NCI-H187 (cell line): ENCODE measurements at regions not wholly inside any gene's neighbourhood (a gene's known extent, or its start where the extent isn't known, plus 50 kb on each side); places are given as distances from the start of the nearest gene placed in this dataset.
"Not testable (repeated sequence)": the region's sequence is repeated elsewhere in the genome, so short reads cannot be mapped to it uniquely, and the experiment has no call there.

Source experiments
- DNase-seq, 2 experiments: peaks; one replicate each; lab custom pipeline; 2025; lab: John Stamatoyannopoulos, UW

DNA sequence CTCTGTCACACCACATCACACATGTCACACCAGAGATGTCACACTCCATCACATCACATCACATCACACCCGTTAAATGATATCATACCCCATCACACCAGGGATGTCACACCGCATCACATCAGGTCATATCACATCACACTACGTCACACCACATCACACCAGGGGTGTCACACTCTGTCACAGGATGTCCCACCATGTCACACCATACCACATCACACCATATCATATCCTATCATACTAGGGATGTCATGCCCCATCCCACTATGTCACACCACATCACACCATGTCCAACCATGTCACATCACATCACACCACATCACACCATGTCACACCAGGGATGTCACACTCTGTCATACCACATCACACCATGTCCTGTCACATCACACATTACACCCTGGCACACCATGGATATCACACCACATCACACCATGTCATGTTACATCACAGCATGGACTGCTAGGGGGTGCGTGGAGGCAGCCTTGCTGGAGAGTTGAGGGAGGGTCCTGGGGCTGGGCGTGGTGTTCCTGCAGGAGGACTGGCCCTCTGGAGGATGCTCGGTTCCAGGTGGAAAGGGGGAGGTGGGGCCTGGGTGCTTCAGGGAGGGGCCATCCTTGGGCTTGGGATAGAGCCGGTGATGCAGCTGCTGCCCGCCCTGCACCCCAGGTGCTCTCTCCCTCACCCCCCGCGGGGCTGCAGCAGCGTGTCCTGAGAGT, 134.6 kb downstream of the TMEM121 start:
- DNase-seq = no peak

DNA sequence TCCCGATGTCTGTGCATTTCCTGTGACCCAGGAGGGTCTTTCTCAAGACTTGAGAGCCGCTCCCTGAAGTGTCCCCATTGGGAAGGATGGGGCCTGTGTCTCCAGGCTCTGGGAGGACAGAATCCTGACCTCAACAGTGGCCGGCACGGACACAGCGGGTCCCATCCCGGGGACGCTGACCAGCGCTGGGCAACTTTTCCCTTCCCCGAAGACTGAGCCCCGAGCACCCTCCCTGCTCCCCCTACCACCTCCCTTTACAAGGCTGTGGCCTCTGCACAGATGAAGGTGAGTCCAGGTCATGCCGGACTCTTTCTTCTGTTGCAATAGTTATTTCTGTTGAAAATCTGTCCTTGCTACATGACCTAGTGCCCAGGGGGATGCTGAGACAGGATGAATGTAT, 135.7 kb downstream of the TMEM121 start:
- DNase-seq = not testable (repeated sequence)

DNA sequence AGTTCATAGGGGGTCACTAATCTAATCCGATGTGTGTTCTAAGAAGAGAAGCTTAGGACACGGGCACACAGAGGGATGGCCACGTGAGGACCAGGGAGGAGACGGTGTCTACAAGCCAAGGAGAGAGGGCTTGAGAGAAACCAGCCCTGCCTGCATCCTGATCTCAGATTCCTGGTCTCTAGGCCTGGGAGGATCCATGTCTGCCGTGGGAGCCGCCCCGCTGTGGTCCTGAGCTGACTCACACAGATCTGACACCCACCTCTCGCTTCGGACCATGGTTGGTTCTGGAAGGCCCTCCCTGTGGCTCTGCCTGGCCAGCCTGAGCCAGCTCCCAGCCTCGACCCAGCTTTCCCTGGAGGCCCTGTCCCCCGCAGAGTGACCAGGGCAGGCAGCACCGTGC, 136.2 kb downstream of the TMEM121 start:
- not testable (repeated sequence) for DNase-seq

DNA sequence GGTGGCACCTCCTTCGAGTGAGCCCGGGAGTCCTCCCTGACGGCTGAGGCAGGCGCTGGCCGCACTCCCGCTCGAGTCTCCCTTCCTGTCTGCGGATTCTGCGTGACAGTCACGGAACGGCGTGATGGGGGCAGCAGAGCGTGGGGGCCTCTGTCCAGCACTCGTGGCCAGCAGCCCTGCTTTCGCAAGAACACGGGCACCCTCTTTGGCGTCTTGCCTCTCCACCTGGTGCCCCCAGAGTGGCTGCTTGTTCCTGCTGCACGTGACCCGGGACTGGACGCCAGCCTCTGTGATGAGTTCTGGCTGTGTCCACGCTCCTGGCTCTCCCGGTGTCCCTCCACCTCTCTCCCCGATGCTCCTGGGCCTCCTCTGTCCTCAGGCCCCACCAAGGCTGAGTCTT, 136.9 kb downstream of the TMEM121 start:
- not testable (repeated sequence) for DNase-seq

DNA sequence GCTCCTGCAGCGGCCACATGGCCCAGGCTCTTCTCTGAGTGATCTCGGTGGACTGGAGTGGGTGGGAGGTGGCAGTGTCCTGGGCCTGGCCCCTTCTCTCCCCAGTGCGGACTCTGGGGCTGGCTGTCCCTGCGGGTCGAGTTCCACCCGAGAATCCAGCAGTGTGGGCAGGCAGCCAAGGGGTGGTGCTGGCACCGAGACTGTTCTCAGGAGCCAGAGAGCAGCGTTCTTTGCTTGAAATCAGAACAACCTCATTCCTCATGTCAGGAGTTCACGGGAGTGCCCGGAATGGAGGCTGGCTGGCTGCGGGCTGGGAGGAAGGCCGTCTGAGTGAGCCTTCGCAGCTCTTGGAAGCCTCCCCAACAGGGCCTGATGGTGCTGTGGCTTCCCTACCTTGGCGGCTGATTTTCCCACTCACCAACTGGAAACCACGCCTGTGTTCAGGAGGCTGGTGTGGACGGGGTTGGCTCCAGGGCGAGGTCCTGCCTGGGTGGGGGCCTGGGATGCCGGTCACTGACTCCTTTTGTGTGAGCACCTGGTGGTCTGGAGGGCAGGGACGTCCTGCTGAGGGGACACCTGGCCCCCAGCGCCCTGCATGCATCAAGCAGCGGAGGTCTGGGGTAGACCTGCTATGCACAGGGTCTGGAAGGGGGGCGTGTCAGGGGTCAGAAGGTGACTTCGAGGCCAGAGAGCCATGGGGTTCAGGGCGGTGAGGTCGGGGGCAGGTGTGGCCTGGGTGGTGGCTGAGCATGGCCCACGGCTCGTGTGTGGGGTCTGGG, 137.6 kb downstream of the TMEM121 start:
- DNase-seq = not testable (repeated sequence)

DNA sequence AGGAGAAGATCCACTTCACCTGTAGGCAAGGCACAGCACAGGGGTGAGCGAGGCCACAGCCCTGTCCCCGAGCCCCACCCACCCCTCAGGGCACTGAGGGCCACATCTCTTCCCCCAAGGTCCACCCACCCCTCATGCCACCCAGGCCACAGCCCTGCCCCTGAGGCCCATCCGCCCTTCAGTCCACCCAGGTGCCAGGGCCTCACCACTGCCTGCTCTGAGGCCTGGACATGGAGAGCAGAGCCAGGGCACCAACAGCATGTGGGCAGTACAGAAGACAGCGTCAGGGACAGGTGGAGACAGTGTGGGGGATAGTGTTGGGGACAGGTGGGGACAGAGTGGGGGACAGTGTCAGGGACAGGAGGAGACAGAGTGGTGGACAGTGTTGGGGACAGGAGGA, 138.3 kb downstream of the TMEM121 start:
- DNase-seq = no peak

DNA sequence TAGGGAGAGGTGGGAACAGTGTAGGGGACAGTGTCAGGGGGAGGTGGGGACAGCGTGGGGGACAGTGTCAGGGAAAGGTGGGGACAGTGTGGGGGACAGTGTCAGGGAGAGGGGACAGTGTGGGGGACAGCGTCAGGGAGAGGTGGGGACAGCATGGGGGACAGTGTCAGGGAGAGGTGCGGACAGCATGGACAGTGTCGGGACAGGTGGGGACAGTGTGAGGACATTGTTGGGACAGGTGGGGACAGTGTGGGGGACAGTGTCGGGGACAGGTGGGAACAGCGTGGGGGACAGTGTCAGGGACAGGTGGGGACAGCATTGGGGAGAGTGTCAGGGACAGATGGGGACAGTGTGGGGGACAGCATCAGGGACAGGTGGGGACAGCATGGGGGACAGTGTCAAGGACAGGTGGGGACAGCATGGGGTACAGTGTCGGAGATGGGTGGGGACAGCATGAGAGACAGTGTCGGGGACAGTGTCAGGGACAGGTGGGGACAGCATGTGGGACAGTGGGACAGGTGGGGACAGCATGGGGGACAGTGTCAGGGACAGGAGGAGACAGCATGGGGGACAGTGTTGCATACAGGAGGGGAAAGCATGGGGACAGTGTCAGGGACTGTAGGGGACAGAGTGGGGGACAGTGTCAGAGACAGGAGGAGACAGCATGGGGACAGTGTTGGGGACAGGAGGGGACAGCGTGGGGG, 139.0 kb downstream of the TMEM121 start:
- no peak for DNase-seq

DNA sequence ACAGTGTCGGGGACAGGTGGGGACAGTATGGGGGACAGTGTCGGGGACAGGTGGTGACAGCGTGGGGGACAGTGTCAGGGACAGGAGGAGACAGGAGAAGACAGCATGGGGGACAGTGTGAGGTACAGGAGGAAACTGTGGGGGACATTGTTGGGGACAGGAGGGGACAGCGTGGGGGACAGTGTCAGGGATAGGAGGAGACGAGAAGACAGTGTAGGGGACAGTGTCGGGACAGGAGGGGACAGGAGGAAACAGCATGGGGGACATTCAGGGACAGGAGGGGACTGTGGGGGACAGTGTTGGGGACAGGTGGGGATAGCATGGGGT, 139.5 kb downstream of the TMEM121 start:
- DNase-seq = no peak

DNA sequence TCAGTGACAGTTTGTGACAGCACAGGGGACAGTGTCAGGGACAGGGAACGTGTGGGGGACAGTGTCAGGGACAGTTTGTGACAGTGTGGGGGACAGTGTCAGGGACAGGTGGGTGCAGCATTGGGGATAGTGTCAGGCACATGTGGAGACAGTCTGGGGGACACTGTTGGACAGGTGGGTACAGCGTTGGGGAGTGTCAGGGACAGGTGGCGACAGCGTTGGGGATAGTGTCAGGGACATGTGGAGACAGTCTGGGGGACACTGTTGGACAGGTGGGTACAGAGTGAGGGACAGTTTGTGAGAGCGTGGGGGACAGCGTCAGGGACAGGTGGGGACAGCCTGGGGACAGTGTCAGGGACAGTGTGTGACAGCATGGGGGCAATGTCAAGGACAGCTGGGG, 140.0 kb downstream of the TMEM121 start:
- no peak for DNase-seq

DNA sequence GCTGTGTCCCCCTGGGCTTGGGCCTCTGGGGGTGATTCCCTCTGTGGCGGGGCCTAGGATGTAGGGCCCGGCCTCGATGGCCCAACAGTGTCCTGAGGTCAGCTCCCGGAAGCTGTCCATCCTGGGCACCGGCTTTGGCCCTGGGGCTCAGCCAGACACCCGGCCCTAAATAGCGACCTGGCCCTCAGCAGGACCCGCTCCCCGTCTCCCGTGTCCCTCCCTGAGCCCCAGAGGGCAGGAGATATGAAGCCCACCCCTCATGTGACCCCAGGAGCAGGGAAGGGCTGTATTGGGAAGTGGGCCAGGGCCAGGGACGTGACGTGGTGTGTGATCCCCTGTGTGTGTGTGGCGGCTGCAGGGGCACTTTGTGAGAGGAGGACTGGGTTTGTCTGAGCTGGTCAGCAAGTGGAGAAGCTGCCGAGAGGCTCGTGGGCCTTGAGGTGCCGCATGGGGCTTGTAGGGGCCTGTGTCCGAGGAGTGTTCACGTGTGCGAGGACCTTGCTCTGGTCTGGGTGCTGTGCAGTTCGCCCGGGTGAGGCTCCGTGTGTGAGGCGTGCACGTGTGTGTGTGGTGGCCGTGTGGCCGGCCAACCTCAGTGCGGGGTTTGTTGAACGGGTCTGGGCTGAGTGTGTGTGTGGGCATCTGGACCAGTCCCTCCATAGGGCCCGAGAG, 140.7 kb downstream of the TMEM121 start:
- not testable (repeated sequence) for DNase-seq

DNA sequence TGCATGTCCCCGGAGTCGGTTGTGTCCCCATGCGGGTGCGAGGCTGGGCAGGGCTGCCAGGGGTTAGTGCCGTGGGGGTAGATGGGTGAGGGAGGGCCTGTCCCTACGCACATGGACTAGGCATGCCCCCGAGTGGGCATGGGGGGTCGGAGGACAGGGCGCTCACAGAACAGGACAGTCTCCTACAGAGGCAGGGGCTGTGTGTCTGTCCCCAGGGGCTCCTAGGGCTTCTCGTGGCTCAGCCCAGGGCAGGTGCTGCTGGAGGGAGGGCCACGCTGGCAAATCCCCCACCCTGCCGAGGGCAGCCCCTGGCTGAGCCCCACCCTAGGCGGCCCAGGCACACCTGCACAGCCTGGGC, 141.3 kb downstream of the TMEM121 start:
- DNase-seq = not testable (repeated sequence)

DNA sequence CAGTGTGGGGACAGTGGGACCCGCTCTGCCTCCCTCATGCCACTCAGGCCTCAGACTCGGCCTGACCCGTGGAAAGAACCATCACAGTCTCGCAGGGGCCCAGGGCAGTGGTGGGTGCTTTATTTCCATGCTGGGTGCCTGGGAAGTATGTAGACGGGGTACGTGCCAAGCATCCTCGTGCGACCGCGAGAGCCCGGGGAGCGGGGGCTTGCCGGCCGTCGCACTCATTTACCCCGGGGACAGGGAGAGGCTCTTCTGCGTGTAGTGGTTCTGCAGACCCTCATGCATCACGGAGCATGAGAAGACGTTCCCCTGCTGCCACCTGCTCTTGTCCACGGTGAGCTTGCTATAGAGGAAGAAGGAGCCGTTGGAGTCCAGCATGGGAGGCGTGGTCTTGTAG, 141.6 kb downstream of the TMEM121 start:
- not testable (repeated sequence) for DNase-seq

DNA sequence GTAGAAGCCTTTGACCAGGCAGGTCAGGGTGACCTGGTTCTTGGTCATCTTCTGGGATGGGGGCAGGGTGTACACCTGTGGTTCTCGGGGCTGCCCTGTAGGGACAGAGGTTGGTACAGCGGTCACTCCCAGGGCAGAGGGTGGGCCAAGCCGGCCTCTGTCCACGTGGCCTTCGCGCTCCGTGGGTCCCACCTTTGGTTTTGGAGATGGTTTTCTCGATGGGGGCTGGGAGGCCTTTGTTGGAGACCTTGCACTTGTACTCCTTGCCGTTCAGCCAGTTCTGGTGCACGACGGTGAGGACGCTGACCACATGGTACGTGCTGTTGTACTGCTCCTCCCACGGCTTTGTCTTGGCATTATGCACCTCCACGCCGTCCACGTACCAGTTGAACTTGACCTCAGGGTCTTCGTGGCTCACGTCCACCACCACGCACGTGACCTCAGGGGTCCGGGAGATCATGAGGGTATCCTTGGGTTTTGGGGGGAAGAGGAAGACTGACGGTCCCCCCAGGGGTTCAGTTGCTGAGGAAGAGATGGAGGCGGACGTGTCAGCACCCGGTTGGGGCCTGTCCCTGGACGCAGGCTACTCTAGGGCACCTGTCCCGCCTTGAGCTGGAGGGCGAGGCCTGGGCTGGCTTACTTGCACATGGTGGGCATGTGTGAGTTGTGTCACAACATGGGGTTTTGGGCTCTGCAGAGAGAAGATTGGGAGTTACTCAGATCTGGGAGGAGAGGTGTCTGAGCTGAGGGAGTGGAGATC, 142.3 kb downstream of the TMEM121 start:
- DNase-seq = not testable (repeated sequence)

DNA sequence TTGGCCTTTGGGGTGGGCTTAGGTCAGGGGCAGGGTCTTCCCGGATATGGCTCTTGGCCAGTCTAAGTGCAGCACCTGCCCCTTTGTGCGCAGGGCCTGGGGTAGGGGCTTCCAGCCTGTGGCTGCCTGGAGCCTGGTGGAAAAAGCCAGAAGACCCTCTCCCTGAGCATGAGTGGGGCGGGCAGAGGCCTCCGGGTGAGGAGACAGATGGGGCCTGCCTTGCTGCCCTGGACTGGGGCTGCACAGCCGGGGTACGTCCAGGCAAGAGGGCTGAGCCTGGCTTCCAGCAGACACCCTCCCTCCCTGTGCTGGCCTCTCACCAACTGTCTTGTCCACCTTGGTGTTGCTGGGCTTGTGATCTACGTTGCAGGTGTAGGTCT, 142.8 kb downstream of the TMEM121 start:
- not testable (repeated sequence) for DNase-seq

DNA sequence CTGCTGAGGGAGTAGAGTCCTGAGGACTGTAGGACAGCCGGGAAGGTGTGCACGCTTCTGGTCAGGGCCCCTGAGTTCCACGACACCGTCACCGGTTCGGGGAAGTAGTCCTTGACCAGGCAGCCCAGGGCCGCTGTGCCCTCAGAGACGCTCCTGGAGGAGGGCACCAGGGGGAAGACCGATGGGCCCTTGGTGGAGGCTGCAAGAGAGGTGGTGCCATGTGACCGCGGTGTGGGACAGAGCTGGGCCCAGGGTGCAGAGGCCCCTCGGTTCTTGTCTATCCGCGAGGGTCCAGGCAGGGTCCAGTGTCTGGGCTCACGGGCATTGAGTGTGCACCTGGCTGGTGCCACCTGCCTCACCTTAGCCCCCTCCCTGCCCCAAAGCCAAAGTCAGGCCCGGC, 143.3 kb downstream of the TMEM121 start:
- DNase-seq = not testable (repeated sequence)

DNA sequence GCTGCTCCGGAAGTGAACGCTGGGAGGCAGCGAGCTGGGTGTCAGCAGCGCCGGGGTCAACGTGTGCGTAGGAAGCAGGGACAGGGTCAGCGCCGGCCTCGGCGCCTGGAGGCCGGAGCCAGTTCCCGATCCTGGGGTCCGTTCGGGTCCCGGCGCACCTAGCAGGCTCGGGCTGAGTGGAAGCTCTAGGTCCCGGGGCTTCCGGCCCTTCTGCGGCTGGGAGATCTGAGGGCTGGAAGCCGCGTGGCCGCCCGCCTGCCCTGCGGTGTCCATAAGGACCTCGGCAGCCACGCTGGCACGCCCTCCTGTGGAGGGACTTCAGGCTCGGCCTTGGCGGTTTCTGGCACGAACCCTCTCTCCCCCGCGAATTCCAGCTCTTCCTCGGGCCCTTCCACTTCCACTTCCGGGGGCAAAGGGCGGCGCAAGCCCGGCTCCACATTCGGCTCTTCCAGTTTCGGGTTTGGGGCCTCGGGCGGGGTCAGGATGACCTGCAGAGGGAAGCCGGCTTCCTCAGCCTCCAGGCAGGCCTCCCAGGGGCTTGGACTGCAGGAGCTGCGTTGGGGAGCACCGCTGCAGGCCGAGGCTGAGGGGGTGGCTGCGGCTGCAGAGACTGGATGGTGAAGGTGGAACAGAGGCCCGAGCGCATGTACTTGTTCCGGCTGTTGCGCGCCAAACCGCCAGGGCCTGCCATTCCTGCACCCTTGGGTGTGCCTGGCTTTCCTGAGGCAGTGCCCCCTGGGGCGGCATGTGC, 146.2 kb downstream of the TMEM121 start:
- not testable (repeated sequence) for DNase-seq

DNA sequence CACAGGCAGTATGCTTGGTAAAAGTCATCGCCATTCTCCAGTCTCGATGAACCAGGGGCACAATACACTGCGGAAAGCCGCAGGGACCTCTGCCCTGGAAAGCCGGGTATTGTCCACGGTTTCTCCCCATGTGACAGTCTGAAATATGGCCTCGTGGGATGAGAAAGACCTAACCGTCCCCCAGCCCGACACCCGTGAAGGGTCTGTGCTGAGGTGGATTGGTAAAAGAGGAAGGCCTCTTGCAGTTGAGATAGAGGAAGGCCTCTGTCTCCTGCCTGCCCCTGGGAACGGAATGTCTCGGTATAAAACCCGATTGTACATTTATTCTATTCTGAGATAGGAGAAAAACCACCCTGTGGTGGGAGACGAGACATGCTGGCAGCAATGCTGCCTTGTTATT, 149.1 kb downstream of the TMEM121 start:
- DNase-seq = not testable (repeated sequence)

DNA sequence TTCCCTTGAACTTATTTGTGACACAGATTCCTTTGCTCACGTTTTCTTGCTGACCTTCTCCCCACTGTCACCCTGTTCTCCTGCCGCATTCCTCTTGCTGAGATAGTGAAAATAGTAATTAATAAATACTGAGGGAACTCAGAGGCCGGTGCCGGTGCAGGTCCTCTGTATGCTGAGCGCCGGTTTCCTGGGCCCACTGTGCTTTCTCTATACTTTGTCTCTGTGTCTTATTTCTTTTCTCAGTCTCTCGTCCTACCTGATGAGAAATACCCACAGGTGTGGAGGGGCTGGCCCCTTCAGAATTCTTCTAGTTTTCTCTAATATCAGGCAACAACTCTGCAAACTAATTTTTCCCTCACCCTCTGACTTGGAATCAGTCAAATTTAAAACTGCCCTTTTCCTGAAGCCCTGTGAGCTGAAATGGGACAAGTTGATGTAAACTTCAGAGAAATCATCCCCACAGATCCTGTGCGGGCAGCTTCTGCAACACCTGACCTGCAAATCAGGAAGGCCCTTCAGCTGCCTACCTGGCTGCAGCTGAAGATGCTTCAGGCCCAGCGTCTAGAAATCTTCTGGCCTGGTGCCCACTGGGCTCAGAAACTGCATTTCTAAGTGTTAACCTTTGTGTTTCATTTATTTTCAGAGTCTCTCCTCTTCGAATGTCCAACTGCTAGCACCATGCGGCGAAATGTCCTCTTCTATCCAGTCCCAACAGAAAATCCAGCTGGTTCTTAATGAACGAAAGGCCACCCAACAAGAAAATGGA, 149.7 kb downstream of the TMEM121 start:
- not testable (repeated sequence) for DNase-seq

DNA sequence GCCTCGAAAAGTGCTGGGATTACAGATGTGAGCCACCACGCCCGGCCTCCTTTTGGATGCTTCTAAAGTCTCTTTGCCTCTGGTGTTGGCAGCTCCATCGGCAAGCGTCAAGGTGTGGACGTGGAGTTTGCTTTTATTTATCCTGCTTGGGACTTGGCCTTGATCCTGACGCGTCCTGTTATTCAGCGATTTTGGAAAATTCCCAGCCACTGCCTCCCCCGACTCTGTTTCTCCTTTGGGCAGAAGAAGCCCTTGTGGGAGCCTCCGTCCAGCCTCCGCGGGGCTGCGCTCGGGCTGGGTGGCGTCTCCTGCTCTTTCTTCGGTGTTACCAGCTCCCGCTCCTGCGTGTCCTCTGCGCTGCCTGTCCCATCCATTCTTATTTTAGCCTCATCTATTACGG, 151.7 kb downstream of the TMEM121 start:
- not testable (repeated sequence) for DNase-seq
